ENCODE measurements at regions not wholly inside any gene's neighbourhood (a gene's known extent, or its start where the extent isn't known, plus 50 kb on each side); places are given as distances from the start of the nearest gene placed in this dataset.

DNA sequence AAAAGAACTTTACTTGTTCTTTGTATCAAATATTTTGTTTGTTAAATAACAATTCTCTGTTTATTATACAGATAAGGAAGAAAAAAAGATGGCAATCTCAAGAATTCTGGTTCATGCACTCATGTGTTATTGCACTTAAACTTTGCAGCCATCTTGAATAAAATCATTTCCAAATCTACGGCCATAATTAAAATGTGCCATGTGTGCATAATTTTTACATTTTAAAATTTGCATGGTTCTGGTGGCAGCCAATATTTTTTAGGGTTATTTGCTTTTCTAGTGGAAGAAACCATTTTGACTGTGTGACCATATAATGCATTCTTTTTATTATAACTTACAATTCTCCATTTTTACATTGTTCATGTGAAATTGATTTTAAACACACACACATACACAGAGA is 1518.1 kb upstream of the ZEB2 start:
- no peak for DNase-seq

DNA sequence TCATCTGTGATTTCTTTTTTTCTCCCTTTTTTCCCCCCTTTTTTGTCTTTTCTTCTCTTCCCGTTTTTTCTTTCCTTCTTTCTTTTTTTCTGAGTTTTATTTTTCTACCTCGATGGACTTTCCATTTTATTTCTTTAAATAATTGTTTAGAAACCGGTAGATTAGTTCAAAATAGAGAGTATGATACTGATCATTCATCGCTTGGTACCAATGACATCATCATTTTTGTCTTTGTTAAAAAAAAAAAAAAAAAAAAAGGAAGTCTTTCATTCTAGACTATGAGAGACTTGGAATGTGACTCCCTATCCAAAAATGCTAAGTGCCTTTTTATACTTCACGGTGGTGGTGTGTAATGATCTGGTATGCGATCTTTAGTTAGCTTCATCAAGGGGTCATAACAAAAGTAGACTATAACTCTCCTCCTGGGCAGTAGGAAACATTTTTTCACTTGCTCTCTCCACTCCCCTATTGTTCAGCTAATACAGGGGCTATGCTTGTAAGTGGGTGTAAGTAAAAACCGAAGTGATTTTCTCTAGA is 1517.5 kb upstream of the ZEB2 start:
- no peak for DNase-seq

- DNase-seq, result no peak
Observed at GRCh38 chr2:146031158-146031557, 1511.2 kb upstream of the ZEB2 start.

DNA sequence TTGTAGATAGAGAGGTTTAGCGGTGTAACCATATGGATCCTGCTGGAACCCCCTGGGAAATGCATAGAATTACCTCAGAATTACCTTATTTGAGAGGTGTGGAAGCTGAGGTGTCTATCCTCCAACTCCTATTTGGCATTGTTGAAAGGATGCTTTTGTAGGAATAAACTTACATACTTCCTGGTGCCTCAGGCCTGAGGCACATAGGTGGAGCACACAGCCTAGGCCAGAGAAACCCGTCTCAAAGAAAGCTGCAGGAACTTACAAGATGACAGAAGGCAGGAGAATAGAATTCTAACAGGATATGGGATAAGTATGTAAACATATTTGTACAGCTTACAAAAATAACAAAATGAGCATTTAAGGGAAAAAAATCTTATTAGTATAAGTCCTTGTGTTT is 1507.2 kb upstream of the ZEB2 start:
- no peak for DNase-seq

DNA sequence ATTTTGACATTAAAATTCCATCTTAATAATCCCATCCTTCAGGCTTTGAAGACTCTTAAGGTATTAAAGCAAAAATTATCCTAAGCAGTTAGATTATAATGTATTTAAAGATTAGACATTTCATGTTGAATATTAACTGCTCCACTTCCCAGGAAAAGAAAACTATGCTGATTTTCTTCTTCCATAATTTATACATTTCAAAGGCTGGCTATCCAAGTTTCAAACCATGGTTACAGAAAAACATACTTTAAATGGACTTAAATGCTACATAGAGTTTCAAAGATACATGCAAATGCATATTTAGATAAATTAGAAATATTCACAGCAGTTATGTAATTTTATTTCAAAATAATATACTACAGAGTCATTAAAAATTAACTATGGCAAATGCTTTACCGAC is 1505.6 kb upstream of the ZEB2 start:
- no peak for DNase-seq

DNA sequence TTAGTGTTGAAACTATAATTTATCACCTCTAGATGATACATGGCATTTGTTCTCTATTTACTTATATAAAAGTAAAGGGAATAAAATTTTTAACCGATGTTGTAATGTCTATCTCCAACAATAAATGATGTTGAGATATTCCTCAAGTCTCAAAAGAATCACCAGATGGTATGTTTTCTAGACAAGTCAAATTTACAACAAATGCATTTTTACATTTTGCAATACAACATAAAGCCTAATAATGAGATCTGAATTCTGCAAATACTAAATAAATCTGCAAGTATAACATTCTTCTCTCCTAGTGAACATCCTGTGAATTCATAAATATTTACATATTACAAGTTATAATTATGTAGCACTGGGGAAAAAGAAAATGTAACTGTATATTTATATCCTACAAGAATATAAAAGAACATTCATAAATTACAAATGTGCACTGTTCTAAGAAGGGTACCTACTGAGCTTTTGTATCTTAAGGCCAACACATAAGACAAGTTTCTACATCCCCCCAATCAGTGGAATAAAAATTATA is 1504.4 kb upstream of the ZEB2 start:
- DNase-seq, result no peak

DNA sequence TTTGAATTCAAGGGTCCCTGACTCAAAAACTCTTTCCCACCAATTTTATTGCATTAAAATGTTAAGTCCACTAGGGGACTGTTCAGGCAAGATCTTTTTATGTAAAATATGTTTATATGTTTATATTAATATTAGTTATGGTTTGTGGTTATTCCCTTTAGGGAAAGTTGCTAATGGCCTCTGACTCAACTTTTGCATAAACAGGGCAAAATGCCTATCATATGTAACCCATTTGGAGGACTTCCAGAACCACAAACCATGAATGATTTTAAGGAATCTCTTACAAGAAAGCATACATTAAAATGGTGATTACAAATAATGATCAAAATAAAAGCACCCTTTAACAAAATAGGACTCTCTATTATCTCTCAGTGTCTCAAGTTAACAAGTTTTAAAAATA is 1484.5 kb upstream of the ZEB2 start:
- no peak for DNase-seq

DNA sequence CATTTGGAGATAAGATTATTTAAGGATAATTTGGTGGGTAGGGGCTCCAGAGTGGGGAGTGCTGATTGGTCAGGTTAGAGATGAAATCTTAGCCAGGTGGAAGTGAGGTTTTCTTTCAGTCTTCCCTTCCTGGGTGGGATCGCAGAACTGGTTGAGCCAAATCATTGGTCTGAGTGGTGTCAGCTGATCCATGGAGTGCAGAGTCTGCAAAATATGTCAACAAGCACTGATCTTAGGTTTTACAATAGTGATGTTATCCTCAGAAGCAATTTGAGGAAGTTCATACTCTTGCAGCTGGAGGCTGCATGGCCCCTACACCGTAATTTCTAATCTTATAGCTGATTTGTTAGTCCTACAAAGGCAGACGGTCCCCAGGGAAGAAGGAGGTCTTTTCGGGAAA is 1483.4 kb upstream of the ZEB2 start:
- peak; percentile 19 for DNase-seq

DNA sequence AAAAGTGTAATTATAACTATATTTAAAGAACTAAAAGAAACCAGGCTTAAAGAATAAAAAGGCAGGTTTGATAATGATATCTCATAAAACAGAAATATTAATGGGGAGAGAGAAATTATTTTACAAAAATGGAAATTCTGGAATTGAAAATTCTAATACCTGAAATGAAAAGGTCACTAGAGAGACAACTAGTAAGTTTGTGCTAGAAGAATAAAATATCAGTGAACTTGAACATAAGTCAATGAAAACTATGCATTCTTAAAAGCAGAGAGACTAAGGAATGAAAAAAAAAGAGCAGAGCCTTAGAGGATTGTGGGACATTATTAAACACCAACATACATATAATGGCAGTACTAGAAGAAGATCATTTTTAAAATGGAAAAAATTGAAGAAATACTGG is 1475.0 kb upstream of the ZEB2 start:
- DNase-seq, result no peak

- no peak for DNase-seq
Observed at GRCh38 chr2:145992572-145992971, 1472.7 kb upstream of the ZEB2 start.

DNA sequence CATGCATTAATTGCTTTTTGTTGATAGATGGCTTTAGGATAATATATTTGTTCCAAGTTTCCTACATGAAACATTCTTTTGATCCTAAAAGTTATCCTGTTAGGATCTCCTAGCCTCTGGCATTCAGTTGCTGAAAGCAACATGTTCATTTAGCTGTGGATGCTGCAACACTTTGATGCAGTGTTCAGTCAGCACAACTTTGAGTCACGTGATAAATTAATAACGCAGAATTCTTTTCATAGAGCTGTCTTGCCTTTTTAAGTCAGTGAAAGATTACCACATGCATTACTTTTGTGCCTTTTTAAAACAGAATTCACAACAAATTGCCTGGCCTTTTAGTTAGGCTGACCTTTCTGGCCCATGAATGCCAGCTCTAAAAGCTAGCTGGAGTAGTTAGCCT is 1467.9 kb upstream of the ZEB2 start:
- DNase-seq, result no peak

DNA sequence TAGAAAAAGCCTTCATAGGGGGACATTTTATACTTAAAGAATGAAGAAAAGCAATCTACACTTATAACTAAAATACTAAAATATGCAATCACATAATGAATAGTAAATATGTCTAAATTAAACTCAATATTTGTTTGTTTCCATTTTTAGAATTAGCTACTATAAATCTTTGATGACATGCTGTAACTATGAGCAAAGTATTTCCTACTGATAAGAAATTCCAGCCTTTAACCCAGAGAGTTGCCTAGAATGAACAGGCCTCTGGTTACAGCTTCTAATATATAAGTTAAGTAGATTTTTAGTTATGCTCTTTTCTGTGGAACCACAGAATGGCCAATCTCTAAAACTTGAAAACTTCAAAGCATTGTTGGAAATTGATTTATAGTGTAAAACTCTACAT is 1465.6 kb upstream of the ZEB2 start:
- no peak for DNase-seq

DNA sequence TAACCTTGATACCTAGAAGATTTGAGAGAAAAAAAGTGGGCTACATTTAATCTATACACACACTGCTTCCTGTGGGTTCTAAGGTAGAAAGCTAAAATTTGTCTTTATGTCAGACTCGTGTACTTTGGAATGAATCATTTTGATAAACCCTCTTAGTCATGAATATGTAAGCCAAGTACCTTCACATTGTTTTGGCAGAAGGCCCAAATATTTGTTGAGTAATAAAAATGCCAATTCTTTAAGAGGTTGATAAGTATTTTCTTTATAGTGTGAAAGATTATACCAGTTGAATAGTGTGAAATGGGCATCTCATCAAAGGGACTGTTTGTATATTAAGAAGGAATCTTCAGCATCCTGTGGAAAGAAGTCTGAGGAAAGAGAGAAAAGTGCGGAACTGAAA is 1464.7 kb upstream of the ZEB2 start:
- no peak for DNase-seq

DNA sequence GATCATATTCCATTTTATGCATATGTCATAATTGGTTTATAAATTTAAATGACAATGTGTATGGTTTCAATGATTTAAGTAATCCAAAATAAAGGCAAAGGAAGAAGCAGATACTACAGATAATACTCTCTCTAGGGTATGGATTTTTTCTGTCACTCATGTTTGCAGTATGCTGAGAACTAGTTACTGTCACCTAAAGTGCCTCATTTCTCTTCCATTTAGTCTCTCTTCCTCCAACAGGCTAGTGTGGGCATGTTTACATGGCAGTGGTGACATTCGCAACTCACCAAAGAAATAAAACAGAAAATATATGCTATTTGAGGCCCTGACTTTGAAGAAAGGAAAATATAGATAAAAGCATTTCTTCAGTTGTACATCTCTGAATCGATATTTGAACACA is 1460.4 kb upstream of the ZEB2 start:
- DNase-seq, result no peak

- DNase-seq, result no peak
Observed at GRCh38 chr2:145975406-145975805, 1455.5 kb upstream of the ZEB2 start.

DNA sequence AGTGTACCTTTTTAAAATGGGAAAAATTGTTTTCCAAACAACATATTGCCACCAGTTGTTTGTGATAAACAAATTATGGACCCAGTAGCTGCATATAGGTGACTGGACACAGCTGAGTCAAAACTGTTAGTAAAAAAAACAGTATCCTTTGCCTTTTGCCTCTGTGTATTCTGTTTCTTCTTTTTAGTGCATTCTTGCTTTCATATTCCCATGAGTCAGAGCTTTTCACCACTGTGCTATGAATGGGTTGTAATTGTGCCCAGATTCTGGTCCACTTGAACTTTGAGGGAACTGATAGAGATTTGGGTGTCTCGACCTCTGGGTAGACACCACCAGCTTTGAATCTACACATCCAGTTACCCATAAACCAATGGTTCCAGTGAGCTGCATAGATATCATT is 1441.9 kb upstream of the ZEB2 start:
- DNase-seq, result no peak

DNA sequence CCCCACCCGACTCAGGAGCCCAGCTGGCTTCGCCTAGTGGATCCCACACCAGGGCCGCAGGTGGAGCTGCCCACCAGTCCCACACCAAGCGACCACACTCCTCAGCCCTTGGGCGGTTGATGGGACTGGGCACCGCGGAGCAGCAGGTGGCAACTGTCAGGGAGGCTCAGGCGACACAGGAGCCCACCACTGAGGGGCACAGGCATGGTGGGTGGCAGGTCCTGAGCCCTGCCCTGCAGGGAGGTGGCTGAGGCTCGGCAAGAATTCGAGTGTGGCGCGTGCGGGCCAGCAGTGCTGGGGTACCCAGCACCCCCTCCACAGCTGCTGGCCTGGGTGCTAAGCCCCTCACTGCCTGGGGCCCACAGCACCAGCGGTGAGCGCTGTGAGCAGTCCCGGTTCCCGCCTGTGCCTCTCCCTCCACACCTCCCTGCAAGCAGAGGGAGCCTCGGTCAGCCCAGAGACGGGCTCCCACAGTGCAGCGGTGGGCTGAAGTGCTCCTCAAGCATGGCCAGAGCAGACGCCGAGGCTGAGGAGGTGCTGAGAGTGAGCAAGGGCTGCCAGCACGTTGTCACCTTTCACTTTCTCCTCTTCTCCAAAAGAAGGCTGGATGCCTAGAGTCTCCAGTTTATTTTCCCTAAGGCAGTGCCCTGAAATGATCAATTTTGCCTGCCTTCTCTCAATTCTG is 1440.7 kb upstream of the ZEB2 start:
- DNase-seq, result no peak

GRCh38 chr2:145958611-145959010 is 1438.7 kb upstream of the ZEB2 start:
- DNase-seq, result no peak

GRCh38 chr2:145957929-145958328 is 1438.0 kb upstream of the ZEB2 start:
- peak; percentile 29 for DNase-seq

- no peak for DNase-seq
Observed at GRCh38 chr2:145939949-145940348, 1420.0 kb upstream of the ZEB2 start.

- DNase-seq, result no peak
Observed at GRCh38 chr2:145935016-145935415, 1415.1 kb upstream of the ZEB2 start.

GRCh38 chr2:145931781-145932395 is 1412.0 kb upstream of the ZEB2 start:
- DNase-seq, result no peak

GRCh38 chr2:145930318-145930717 is 1410.4 kb upstream of the ZEB2 start:
- no peak for DNase-seq

DNA sequence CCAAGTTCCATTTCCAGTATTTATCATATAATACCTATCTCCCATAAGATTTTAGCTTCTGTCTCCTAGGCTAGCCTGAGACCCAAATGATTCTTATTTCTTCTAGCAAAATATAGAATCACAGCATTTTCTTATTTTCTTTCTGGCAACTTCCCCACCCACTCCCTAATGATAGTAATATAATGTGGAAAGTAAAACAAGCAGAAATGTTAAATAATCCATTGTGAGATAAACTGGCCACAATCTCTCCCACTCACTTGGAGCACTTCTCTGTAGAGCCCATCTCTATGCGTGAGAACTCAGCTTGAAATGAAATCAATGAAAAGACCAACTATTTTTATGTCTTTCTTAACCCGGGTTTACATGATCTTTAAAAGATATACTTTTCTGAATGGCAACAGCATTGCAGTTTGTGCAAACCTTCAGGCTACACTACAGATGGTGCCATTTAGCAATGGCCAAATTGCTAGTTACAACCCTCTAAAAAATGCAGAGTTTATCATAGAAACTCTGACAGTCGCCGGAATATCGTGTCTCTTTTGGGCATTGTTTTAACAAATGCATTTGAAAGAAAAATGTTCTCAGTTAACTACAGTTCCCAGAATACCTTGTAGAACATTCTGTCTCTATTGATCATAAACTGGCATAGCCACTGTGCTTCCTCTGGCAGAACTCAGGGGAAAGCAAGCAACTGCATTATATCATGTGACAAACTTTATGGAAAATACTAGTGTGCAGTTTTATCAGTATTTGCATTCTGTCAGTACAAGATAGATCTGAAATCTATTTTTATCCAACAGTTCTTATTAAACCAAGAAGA is 1407.4 kb upstream of the ZEB2 start:
- no peak for DNase-seq
